ENCODE measurements at regions not wholly inside any gene's neighbourhood (a gene's known extent, or its start where the extent isn't known, plus 50 kb on each side); places are given as distances from the start of the nearest gene placed in this dataset.
"Not testable (repeated sequence)": the region's sequence is repeated elsewhere in the genome, so short reads cannot be mapped to it uniquely, and the experiment has no call there.

DNA sequence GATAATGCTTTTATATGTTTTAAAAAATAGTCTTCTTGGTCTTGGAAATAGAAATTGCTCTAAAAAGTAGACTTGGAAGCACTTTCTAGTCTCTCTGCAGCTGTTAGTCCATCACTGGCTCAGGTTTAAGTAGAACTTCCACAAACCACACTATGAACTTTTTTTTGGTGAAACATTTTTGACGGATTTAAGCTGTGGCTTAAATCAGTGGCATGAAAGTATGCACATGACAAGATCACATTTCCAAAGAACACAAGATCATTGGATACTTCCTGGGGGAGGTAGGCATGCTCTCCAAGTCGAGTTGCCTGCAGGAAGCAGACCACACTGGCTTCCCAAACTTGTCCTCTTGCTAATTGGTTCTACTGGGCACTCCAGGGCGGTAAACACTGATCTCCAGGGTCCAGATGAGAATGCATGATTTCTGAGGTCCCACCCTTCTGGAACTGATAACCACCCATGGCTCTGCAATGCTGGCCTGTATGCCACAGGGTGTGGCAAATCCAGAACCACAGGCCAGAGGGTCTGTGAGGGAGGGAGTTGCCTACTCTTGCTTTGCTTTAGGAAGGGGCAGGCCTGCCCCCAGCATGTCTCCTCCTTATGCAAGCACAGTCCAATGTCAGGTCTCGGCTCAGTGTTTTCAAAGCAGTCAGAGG is 331.9 kb upstream of the SFRP2 start:
- H3K4me3 ChIP-seq, result no peak overlapping the region
- TF ChIP-seq, protein P1, sequence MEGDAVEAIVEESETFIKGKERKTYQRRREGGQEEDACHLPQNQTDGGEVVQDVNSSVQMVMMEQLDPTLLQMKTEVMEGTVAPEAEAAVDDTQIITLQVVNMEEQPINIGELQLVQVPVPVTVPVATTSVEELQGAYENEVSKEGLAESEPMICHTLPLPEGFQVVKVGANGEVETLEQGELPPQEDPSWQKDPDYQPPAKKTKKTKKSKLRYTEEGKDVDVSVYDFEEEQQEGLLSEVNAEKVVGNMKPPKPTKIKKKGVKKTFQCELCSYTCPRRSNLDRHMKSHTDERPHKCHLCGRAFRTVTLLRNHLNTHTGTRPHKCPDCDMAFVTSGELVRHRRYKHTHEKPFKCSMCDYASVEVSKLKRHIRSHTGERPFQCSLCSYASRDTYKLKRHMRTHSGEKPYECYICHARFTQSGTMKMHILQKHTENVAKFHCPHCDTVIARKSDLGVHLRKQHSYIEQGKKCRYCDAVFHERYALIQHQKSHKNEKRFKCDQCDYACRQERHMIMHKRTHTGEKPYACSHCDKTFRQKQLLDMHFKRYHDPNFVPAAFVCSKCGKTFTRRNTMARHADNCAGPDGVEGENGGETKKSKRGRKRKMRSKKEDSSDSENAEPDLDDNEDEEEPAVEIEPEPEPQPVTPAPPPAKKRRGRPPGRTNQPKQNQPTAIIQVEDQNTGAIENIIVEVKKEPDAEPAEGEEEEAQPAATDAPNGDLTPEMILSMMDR (IDR thresholded peaks at IDR 0.05), result no peak
- no peak overlapping the region for H3K9ac ChIP-seq (ENCODE audit: low read depth in 2 of 2, low read length in 2 of 2)
- H3K27me3 ChIP-seq, result no peaks in the 10 kb centered on the region
- DNase-seq, result no peak
- intact Hi-C loops (cut with DNase I), result no loop called here
- H3K36me3 ChIP-seq, result no peaks in the 10 kb centered on the region
- no peaks in the 10 kb centered on the region for H3K4me1 ChIP-seq
- H3K9me3 ChIP-seq, result no peaks in the 10 kb centered on the region
- no peak overlapping the region for H3K27ac ChIP-seq

DNA sequence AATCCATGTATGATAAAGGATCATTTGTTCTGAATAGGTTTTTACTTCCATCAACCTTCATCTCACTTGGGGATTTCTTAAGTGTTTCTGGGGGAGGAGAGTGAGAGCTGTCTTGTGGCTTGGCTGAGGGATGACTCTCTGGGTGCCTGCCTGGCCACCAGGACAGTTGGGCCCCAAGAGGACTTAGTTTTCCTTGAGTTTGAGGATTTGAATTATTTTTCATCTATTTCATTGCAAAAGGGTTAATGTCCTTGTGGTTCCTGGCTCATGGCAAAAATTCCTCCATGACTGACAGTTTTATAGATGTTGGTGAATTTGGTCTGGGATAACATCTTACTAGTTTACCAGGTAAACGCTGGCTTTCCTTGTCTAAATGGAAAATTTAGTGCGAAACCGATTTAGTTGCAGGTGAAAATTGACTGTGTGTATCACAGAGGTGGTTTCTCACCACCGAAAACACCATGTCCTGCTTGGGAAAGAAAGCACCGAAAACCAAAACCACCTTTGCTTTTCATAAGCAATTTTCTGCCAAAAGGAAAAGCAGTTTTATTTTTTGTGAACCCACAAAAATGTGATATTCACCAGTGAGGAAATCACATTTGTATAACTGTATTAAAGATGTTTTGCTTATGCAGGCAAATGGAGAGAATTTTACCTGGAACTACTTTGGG is 331.3 kb upstream of the SFRP2 start:
- Histone ChIP-seq H3K27me3 (no peaks in the 10 kb centered on the region), H3K4me1 (no peaks in the 10 kb centered on the region), H3K27ac (no peak overlapping the region), H3K36me3 (no peaks in the 10 kb centered on the region), H3K4me3 (no peak overlapping the region), H3K9ac (ENCODE audit: low read depth in 2 of 2, low read length in 2 of 2) (no peak overlapping the region), H3K9me3 (no peaks in the 10 kb centered on the region)
- DNase-seq, result no peak
- TF ChIP-seq, protein P1 (IDR thresholded peaks at IDR 0.05), result no peak
- intact Hi-C loops (cut with DNase I), result no loop called here

DNA sequence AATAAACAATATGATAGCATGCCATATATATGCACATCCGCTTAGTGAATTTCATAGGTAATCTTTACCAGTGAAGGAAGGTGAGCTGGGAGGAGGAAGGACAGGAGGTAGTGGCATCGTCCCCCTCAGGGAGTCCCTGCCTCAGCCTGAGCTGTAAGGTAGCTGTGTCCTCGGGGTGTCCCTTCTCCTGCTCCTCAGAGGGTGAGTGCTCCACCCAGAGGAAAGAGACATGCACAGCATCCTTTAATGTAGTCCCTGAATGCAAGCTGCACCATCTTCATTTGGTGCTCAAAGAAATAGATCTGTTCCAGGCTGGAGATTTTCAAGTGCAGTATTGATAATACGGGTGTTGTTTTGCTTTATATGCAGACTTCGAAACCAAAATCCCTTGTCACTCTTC is 330.4 kb upstream of the SFRP2 start:
- H3K27ac ChIP-seq, result no peak overlapping the region
- no peaks in the 10 kb centered on the region for H3K4me1 ChIP-seq
- no peaks in the 10 kb centered on the region for H3K36me3 ChIP-seq
- H3K4me3 ChIP-seq, result no peak overlapping the region
- no peaks in the 10 kb centered on the region for H3K9me3 ChIP-seq
- TF ChIP-seq, protein P1 (IDR thresholded peaks at IDR 0.05), result no peak
- intact Hi-C loops (cut with DNase I), result no loop called here
- no peaks in the 10 kb centered on the region for H3K27me3 ChIP-seq
- no peak for DNase-seq
- no peak overlapping the region for H3K9ac ChIP-seq (ENCODE audit: low read depth in 2 of 2, low read length in 2 of 2)

DNA sequence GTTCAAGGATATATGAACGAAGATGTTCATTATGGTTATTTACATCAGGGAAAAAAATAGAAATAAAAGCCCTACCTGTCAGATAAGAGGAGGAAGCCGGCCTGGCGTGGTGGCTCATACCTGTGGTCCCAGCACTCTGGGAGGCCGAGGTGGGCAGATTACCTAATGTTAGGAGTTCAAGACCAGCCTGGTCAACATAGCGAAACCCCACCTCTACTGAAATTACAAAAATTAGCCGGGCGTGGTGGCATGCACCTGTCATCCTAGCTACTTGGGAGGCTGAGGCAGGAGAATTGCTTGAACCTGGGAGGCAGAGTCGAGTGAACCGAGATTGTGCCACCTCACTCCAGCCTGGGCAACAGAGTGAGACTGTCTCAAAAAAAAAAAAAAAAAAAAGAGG is 328.8 kb upstream of the SFRP2 start:
- intact Hi-C loops (cut with DNase I); H3K4me1 ChIP-seq; H3K36me3 ChIP-seq; H3K4me3 ChIP-seq; H3K9ac ChIP-seq (ENCODE audit: low read depth in 2 of 2, low read length in 2 of 2); DNase-seq; H3K9me3 ChIP-seq; H3K27ac ChIP-seq; H3K27me3 ChIP-seq: not testable (repeated sequence)

DNA sequence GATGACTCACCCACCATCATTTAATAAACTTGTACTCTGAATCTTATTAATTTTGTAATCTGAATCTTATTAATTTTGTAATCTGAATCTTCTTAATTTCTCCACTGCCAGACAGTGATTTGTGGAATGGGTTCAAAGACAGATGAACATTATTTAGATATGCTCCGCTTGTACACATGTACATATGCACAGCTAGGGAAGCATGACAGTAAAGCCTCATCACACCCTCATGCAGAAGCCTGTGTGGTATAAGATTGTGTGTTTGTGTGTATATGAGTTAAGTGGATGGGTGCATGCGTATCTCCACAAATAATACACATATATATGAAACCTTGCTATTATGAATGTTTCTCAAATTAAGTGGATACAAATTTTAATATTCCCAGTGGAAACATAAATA is 318.5 kb upstream of the SFRP2 start:
- Histone ChIP-seq H3K4me3 (no peak overlapping the region), H3K36me3 (no peaks in the 10 kb centered on the region), H3K4me1 (no peaks in the 10 kb centered on the region), H3K27me3 (no peaks in the 10 kb centered on the region), H3K9ac (ENCODE audit: low read depth in 2 of 2, low read length in 2 of 2) (no peak overlapping the region), H3K27ac (no peak overlapping the region), H3K9me3 (no peaks in the 10 kb centered on the region)
- DNase-seq, result no peak
- TF ChIP-seq, protein P1 (IDR thresholded peaks at IDR 0.05), result no peak
- intact Hi-C loops (cut with DNase I), result no loop called here

DNA sequence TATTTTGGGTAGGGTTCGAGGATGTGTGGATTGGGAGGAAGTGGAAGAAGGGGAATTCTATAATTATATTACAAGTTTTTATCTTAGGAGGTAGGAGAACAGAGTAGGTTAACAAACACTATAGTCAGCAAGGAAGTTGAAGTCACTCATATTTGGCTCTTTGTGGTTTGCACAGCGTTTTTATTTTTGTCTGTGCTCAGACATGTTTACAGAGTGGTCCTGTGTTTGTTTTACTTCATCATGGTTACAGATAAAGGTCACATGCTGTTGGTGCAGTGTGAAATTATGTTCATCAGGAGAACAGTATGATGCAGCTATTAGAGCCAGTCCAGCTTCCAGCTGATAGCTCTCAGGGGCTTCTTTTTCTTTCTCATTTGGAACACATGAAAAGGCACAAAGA is 299.9 kb upstream of the SFRP2 start:
- Histone ChIP-seq H3K9me3 (no peaks in the 10 kb centered on the region), H3K36me3 (no peaks in the 10 kb centered on the region), H3K4me3 (no peak overlapping the region), H3K27ac (no peak overlapping the region), H3K27me3 (no peaks in the 10 kb centered on the region), H3K9ac (ENCODE audit: low read depth in 2 of 2, low read length in 2 of 2) (no peak overlapping the region), H3K4me1 (no peaks in the 10 kb centered on the region)
- TF ChIP-seq, protein P1 (IDR thresholded peaks at IDR 0.05), result no peak
- intact Hi-C loops (cut with DNase I), result no loop called here
- no peak for DNase-seq
